CD4-positive, alpha-beta memory T cell (primary cell): ENCODE measurements at regions not wholly inside any gene's neighbourhood (a gene's known extent, or its start where the extent isn't known, plus 50 kb on each side); places are given as distances from the start of the nearest gene placed in this dataset.
A peak's percentile ranks its signal among the peaks of the same experiment; 100 is the strongest.

Experiments
- CTCF ChIA-PET: fragments of 350-600 bp; sonication (Branson Sonifier 250); formaldehyde crosslinking; loops from one replicate; lab custom pipeline; 2021; ENCODE audit warnings: inconsistent platforms; ENCODE audit not compliant: partially characterized antibody; lab: Charles Lee
- POLR2A ChIA-PET: fragments of 350-600 bp; sonication (Branson Sonifier 250); formaldehyde crosslinking; loops from one replicate; lab custom pipeline; 2021; ENCODE audit not compliant: partially characterized antibody; lab: Charles Lee
- DNase-seq, 5 donors: peaks; one replicate each; pipeline versions ENCODE4 v3.0.0 to v3.0.0-alpha.2; 2020 to 2022; ENCODE audit warnings: mixed read lengths in 1 of 5
- H3K27ac ChIP-seq: one replicate; pipeline ENCODE4 v1.7.0; 2013; ENCODE audit warnings: low read depth, low read length
- H3K27me3 ChIP-seq: 2 replicates; pipeline ENCODE4 v1.7.0; 2013; ENCODE audit warnings: mild to moderate bottlenecking, low read length, moderate library complexity; ENCODE audit not compliant: insufficient read depth
- H3K36me3 ChIP-seq: 2 replicates; pipeline ENCODE4 v1.7.0; 2013; ENCODE audit warnings: mild to moderate bottlenecking, low read length, moderate library complexity; ENCODE audit not compliant: insufficient read depth
- H3K4me1 ChIP-seq: 2 replicates; pipeline ENCODE4 v1.7.0; 2013; ENCODE audit warnings: mild to moderate bottlenecking, low read length, moderate library complexity; ENCODE audit not compliant: insufficient read depth
- H3K4me3 ChIP-seq, 2 donors: one replicate each; pipeline ENCODE4 v1.7.0; 2013; ENCODE audit warnings: low read length in 2 of 2, mild to moderate bottlenecking in 1 of 2
- H3K9me3 ChIP-seq, 2 donors: one replicate each; pipeline ENCODE4 v1.7.0; 2013; ENCODE audit warnings: low read length in 2 of 2, control low read depth in 1 of 2; ENCODE audit not compliant: control insufficient read depth in 1 of 2
- H3K27ac Mint-ChIP-seq, 7 donors: one replicate each; pipeline ENCODE4 v1.8.0; 2020 to 2021; ENCODE audit warnings: mixed read lengths in 7 of 7, mild to moderate bottlenecking in 6 of 7, inconsistent platforms in 3 of 7, moderate library complexity in 3 of 7
- H3K27me3 Mint-ChIP-seq, 2 donors: one replicate each; pipeline ENCODE4 v1.8.0; 2020 to 2021; ENCODE audit warnings: mixed read lengths in 2 of 2
- H3K36me3 Mint-ChIP-seq, 2 donors: one replicate each; pipeline ENCODE4 v1.8.0; 2020 to 2021; ENCODE audit warnings: mixed read lengths in 2 of 2, inconsistent platforms in 1 of 2, mild to moderate bottlenecking in 1 of 2
- H3K4me1 Mint-ChIP-seq, 4 donors: one replicate each; pipeline ENCODE4 v1.8.0; 2020 to 2021; ENCODE audit warnings: mixed read lengths in 4 of 4, mild to moderate bottlenecking in 1 of 4
- H3K4me3 Mint-ChIP-seq, 8 donors: one replicate each; pipeline ENCODE4 v1.8.0; 2020 to 2021; ENCODE audit warnings: mixed read lengths in 8 of 8, mild to moderate bottlenecking in 7 of 8, moderate library complexity in 6 of 8, inconsistent platforms in 3 of 8
- H3K9me3 Mint-ChIP-seq, 8 donors: one replicate each; pipeline ENCODE4 v1.8.0; 2020 to 2021; ENCODE audit warnings: mixed read lengths in 8 of 8, mild to moderate bottlenecking in 5 of 8, inconsistent platforms in 3 of 8, moderate library complexity in 1 of 8
- intact Hi-C: fragments of 100-400 bp; cut with micrococcal nuclease; formaldehyde crosslinking; loops from one replicate; pipeline ENCODE4 v1.15.1; 2023

DNA sequence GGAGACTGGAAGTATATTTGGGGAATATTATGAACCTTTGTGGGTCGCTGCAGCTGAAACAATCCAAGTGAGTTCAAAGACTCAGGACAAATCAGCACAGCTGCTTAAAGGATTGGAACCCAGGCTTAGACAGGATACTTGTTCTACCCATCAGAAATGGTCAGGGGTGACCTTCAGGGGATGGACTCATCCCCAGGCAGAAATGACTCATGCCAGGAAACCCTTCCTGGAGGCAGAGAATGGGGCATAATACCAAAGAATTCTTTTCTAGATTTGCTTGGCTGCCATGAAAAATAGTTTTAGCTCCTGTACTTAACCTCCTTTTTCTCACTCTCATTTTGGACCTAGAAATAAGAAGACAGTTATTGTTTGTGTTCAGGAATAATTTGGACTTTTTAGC is 425.5 kb downstream of the TSN start:
- CTCF ChIA-PET: no interaction called here
- no peak overlapping the region for H3K4me3 ChIP-seq

DNA sequence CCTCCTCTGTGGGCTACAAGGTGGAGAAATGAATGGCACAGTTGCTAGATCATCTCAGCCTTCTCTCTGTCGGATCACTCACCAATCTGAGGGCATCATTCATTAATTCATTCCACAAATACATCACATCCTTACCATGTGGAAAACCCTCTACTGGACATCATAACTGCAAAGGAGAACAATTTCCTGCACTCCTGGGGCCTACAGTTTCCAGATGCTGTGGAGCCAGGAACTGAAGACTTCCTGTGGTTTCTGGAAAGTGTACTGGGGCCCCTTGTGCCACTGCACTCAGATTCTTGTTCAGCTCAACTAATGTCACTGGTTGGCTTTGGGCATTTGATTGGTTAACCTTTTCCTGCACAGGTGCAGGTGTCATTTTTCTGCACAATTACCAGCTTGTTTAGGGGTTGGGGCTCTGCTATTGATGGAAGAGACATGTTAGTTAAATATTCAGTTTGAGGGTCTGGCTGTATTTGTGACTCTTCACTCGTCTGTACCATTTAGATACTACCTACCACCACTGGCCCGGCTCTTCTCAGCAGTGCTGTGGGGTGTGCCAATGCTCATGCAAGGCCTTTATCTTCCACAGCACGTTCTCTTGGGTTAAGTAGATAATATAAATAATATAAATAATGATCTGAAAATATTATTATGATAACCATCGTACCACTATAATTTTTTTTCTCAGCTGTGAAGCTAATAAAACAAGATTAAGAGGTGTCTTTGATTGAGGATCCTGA is 427.3 kb downstream of the TSN start:
- H3K27me3 ChIP-seq: no peaks in the 10 kb centered on the region
- H3K27ac ChIP-seq: no peak overlapping the region
- intact Hi-C loops: no loop called here
- DNase-seq: no peak
- POLR2A ChIA-PET: no interaction called here
- CTCF ChIA-PET: no interaction called here
- no peak overlapping the region for H3K4me3 ChIP-seq
- Mint-ChIP-seq H3K27ac (no peak overlapping the region), H3K4me3 (no peak overlapping the region), H3K27me3 (peaks cover 2 to 5% of the 10 kb centered on the region in 2 donors), H3K4me1 (no peaks in the 10 kb centered on the region), H3K9me3 (peaks cover 0 to 3% (median 0%) of the 10 kb centered on the region in 8 donors), H3K36me3 (no peaks in the 10 kb centered on the region)
- H3K9me3 ChIP-seq: no peaks in the 10 kb centered on the region
- H3K36me3 ChIP-seq: no peaks in the 10 kb centered on the region
- H3K4me1 ChIP-seq: no peaks in the 10 kb centered on the region

More for the DNA sequence above, 425.5 kb downstream of the TSN start:
- Mint-ChIP-seq H3K9me3 (peaks cover 0 to 3% (median 0%) of the 10 kb centered on the region in 8 donors), H3K4me3 (no peak overlapping the region), H3K4me1 (no peaks in the 10 kb centered on the region), H3K27me3 (peaks cover 0 to 2% of the 10 kb centered on the region in 2 donors), H3K36me3 (no peaks in the 10 kb centered on the region), H3K27ac (no peak overlapping the region)
- Histone ChIP-seq H3K36me3 (no peaks in the 10 kb centered on the region), H3K4me1 (no peaks in the 10 kb centered on the region), H3K27me3 (no peaks in the 10 kb centered on the region), H3K9me3 (no peaks in the 10 kb centered on the region), H3K27ac (no peak overlapping the region)
- no peak for DNase-seq
- intact Hi-C loops: no loop called here
- POLR2A ChIA-PET: no interaction called here

DNA sequence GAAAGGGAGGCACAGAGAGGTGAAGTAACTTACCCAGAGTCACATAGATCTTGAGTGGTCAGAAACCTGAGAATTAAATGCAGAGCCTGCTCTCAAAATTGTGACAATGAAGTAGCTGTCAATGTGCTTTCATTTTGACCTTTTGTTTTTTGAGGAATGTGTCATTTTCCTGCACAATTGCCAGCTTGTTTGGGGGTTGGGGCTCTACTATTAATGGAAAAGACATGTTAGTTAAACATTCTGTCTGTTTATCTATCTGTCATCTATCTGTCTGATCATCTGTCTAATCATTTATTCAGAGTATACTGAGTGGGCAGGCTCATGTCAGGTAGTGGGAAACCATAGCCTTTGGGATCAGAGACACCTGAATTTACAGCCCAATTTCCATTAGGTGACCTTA is 428.4 kb downstream of the TSN start:
- Mint-ChIP-seq H3K9me3 (peaks cover 0 to 3% (median 0%) of the 10 kb centered on the region in 8 donors), H3K4me1 (no peaks in the 10 kb centered on the region), H3K27me3 (peaks cover 6 to 9% of the 10 kb centered on the region in 2 donors), H3K4me3 (no peak overlapping the region), H3K27ac (no peak overlapping the region), H3K36me3 (no peaks in the 10 kb centered on the region)
- CTCF ChIA-PET: no interaction called here
- H3K27me3 ChIP-seq: no peaks in the 10 kb centered on the region
- POLR2A ChIA-PET: no interaction called here
- no peaks in the 10 kb centered on the region for H3K4me1 ChIP-seq
- H3K36me3 ChIP-seq: no peaks in the 10 kb centered on the region
- no peaks in the 10 kb centered on the region for H3K9me3 ChIP-seq
- no peak for DNase-seq
- H3K27ac ChIP-seq: no peak overlapping the region
- intact Hi-C loops: no loop called here
- no peak overlapping the region for H3K4me3 ChIP-seq

- Mint-ChIP-seq H3K4me3 (no peak overlapping the region), H3K4me1 (no peaks in the 10 kb centered on the region), H3K9me3 (peaks cover 0 to 3% (median 0%) of the 10 kb centered on the region in 8 donors), H3K27me3 (peaks cover 6 to 9% of the 10 kb centered on the region in 2 donors), H3K27ac (peak overlapping the region in 1 of 7 donors; percentile 11), H3K36me3 (no peaks in the 10 kb centered on the region)
- no peak for DNase-seq
- ChIA-PET CTCF (interaction anchor here (1.0 kb wide), 1 partner anchor 13 kb away, joined by 3 read pairs; no protein-coding TSS in a partner anchor), POLR2A (no interaction called here)
- Histone ChIP-seq H3K4me1 (no peaks in the 10 kb centered on the region), H3K27me3 (no peaks in the 10 kb centered on the region), H3K4me3 (no peak overlapping the region), H3K36me3 (no peaks in the 10 kb centered on the region), H3K9me3 (no peaks in the 10 kb centered on the region), H3K27ac (no peak overlapping the region)
- intact Hi-C loops: no loop called here
Measured at GRCh38 chr2:122186761-122187222, 431.3 kb downstream of the TSN start.

GRCh38 chr2:122191331-122191730 is 435.9 kb downstream of the TSN start:
- no peak overlapping the region for H3K4me3 Mint-ChIP-seq
- DNase-seq: no peak
- no peak overlapping the region for H3K27ac Mint-ChIP-seq
- H3K36me3 Mint-ChIP-seq: no peaks in the 10 kb centered on the region
- intact Hi-C loops: no loop called here
- no peaks in the 10 kb centered on the region for H3K4me1 ChIP-seq
- no peaks in the 10 kb centered on the region for H3K27me3 ChIP-seq
- H3K9me3 ChIP-seq: no peaks in the 10 kb centered on the region
- POLR2A ChIA-PET: no interaction called here
- H3K36me3 ChIP-seq: no peaks in the 10 kb centered on the region
- H3K4me3 ChIP-seq: no peak overlapping the region
- peaks cover 0 to 4% (median under 1%) of the 10 kb centered on the region in 8 donors for H3K9me3 Mint-ChIP-seq
- H3K4me1 Mint-ChIP-seq: no peaks in the 10 kb centered on the region
- peaks cover 6 to 11% of the 10 kb centered on the region in 2 donors for H3K27me3 Mint-ChIP-seq
- CTCF ChIA-PET: no interaction called here
- H3K27ac ChIP-seq: no peak overlapping the region

- H3K27me3 ChIP-seq: no peaks in the 10 kb centered on the region
- no peak overlapping the region for H3K4me3 Mint-ChIP-seq
- H3K27ac Mint-ChIP-seq: no peak overlapping the region
- H3K9me3 Mint-ChIP-seq: peaks cover 0 to 4% (median 0%) of the 10 kb centered on the region in 8 donors
- no peaks in the 10 kb centered on the region for H3K9me3 ChIP-seq
- H3K27ac ChIP-seq: no peak overlapping the region
- ChIA-PET CTCF (no interaction called here), POLR2A (no interaction called here)
- intact Hi-C loops: no loop called here
- no peaks in the 10 kb centered on the region for H3K36me3 ChIP-seq
- no peaks in the 10 kb centered on the region for H3K4me1 Mint-ChIP-seq
- H3K27me3 Mint-ChIP-seq: peaks cover 0 to 2% of the 10 kb centered on the region in 2 donors
- no peaks in the 10 kb centered on the region for H3K36me3 Mint-ChIP-seq
- no peaks in the 10 kb centered on the region for H3K4me1 ChIP-seq
- DNase-seq: no peak
- no peak overlapping the region for H3K4me3 ChIP-seq
Measured at GRCh38 chr2:122193622-122194021, 438.2 kb downstream of the TSN start.

- Histone ChIP-seq H3K36me3 (no peaks in the 10 kb centered on the region), H3K4me1 (no peaks in the 10 kb centered on the region), H3K4me3 (no peak overlapping the region), H3K9me3 (no peaks in the 10 kb centered on the region), H3K27me3 (no peaks in the 10 kb centered on the region), H3K27ac (no peak overlapping the region)
- DNase-seq: no peak
- Mint-ChIP-seq H3K36me3 (no peaks in the 10 kb centered on the region), H3K4me3 (no peak overlapping the region), H3K27me3 (peaks cover 0 to 2% of the 10 kb centered on the region in 2 donors), H3K9me3 (peaks cover 0 to 4% (median 0%) of the 10 kb centered on the region in 8 donors), H3K27ac (no peak overlapping the region), H3K4me1 (no peaks in the 10 kb centered on the region)
- intact Hi-C loops: no loop called here
- ChIA-PET CTCF (no interaction called here), POLR2A (no interaction called here)
Measured at GRCh38 chr2:122194546-122194945, 439.1 kb downstream of the TSN start.
